DOHH2 (cell line): ENCODE measurements at regions not wholly inside any gene's neighbourhood (a gene's known extent, or its start where the extent isn't known, plus 50 kb on each side); places are given as distances from the start of the nearest gene placed in this dataset.

Experiments
- EZH2phosphoT487 ChIP-seq: fragments of 200-600 bp; sonication (generic); IDR thresholded peaks from 2 replicates; pipeline ENCODE4 v1.6.1; 2017; ENCODE audit warnings: borderline replicate concordance, mild to moderate bottlenecking, antibody characterized with exemption, low read length, moderate library complexity, mixed read lengths
- TF ChIP-seq, protein P1 (sequence below): fragments of 200-600 bp; sonication (generic); IDR thresholded peaks from one replicate; pipeline ENCODE4 v1.5.1; 2014; ENCODE audit warnings: antibody characterized with exemption, mild to moderate bottlenecking, low read depth, low read length; ENCODE audit not compliant: poor library complexity, severe bottlenecking

- TF ChIP-seq, protein P1, sequence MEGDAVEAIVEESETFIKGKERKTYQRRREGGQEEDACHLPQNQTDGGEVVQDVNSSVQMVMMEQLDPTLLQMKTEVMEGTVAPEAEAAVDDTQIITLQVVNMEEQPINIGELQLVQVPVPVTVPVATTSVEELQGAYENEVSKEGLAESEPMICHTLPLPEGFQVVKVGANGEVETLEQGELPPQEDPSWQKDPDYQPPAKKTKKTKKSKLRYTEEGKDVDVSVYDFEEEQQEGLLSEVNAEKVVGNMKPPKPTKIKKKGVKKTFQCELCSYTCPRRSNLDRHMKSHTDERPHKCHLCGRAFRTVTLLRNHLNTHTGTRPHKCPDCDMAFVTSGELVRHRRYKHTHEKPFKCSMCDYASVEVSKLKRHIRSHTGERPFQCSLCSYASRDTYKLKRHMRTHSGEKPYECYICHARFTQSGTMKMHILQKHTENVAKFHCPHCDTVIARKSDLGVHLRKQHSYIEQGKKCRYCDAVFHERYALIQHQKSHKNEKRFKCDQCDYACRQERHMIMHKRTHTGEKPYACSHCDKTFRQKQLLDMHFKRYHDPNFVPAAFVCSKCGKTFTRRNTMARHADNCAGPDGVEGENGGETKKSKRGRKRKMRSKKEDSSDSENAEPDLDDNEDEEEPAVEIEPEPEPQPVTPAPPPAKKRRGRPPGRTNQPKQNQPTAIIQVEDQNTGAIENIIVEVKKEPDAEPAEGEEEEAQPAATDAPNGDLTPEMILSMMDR = no peak
- no peak for TF ChIP-seq EZH2phosphoT487
These were observed 197.1 kb upstream of the RGS17 start for GRCh38 chr6:153328194-153328593.
